Limb (tissue), 2 donors: ENCODE measurements at regions not wholly inside any gene's neighbourhood (a gene's known extent, or its start where the extent isn't known, plus 50 kb on each side); places are given as distances from the start of the nearest gene placed in this dataset.

Experiments used
- DNase-seq, 2 donors: peaks; one replicate each; pipeline ENCODE4 v3.0.0-alpha.2; 2016; ENCODE audit errors: extremely low spot score in 2 of 2

DNA sequence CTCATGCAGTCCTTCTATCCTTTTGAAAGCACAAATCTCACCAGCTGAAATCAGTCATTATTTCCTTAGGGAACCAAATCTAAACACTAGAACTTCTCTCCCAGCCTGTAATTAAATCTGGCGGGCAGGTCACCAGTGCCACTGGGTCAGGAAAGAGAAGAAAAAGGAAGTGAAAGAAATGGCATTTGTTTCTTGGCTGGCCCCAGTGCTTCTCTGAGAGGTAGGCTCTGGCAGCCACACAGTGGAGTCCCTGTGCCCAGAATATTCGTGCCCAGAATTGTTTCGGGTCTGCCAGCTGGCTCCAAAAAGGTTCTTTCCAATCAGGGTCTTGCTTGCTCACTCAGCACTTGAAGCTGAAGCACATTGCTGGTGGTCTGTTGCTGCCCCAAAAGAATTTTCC, 133.9 kb upstream of the MTAP start:
- no peak for DNase-seq

GRCh38 chr9:21669701-21670100, 132.7 kb upstream of the MTAP start:
- DNase-seq: no peak

- DNase-seq: no peak
Observed at GRCh38 chr9:21670374-21670773, 132.1 kb upstream of the MTAP start.

GRCh38 chr9:21672140-21672539, 130.3 kb upstream of the MTAP start:
- no peak for DNase-seq

DNA sequence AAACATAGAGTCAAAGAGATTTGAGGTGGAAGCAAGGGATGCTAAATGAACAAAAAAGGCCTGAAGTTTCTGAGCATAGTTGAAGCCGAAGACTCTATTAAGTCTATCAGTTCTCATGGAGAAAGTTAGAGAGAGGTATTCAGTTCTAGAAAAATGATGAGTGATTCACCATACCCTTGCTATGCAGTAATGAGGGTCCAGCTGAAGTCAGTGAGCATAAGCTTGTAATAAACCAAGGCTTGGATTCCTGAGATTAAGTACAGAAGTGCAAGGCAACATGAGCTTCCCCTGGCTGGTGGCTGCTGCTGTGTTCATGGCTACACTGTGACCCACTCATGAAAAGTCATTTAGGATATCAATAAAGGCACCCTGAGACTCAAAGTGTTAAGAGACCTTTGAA, 129.7 kb upstream of the MTAP start:
- DNase-seq: no peak

DNA sequence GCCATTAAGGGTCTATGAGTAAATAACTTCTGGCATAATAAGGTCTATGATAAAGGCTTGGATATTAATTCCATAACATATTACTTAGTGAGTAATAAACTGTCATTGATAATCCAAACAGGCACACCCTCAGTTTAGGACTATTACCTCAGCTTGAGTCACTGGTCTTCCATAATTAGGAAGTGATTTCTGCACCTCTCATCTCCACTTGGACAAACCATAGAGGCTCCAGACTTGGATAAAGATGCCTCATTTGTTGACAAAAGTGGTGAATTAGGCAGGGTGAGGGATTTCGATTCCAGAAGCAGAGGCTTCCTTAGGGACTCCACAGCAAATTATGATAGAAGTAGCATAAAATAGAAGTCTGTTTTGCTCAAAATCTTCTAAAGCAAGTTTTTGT, 127.5 kb upstream of the MTAP start:
- DNase-seq: no peak

DNA sequence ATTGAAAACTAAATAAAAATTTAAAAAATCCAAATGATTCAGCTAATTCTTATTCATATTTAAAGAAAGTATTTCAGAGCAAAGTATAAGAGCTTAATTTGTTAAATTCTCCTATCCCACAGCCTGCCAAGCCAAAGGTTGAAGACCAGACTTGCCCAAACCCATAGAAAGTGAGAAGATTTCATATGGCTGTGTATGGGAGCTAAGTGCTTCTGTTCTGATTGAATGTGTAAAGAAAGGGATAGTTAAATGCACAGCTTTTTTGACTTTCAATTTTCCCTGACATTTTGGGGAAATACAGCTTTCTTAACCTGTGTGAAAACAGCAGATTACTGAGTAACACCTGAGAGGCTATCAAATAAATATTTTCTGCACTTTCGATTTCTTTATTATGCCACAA, 125.0 kb upstream of the MTAP start:
- no peak for DNase-seq

GRCh38 chr9:21677834-21678233, 124.6 kb upstream of the MTAP start:
- DNase-seq: no peak

- DNase-seq: no peak
Observed at GRCh38 chr9:21679432-21679831, 123.0 kb upstream of the MTAP start.

- no peak for DNase-seq
Observed at GRCh38 chr9:21680590-21680989, 121.8 kb upstream of the MTAP start.

DNA sequence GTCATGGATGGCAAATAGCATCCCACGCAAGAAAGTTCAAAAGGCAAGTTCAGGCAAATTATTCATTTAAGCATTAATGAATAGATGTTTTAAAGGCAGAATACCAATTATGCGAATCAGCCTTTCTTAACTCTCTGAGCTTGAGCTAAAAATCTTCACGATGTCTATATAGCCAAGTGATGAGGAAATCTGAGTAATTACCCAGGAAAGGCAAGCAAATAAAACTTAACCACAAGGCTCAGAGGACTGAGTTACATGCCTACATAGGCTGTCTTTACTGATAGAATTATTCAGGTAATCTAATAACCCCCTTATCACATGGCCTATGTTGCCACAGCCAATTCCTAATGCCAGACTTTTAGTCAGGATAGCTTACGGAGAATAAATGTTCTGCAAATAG, 120.8 kb upstream of the MTAP start:
- DNase-seq: no peak

- DNase-seq: no peak
Observed at GRCh38 chr9:21682381-21682780, 120.1 kb upstream of the MTAP start.

DNA sequence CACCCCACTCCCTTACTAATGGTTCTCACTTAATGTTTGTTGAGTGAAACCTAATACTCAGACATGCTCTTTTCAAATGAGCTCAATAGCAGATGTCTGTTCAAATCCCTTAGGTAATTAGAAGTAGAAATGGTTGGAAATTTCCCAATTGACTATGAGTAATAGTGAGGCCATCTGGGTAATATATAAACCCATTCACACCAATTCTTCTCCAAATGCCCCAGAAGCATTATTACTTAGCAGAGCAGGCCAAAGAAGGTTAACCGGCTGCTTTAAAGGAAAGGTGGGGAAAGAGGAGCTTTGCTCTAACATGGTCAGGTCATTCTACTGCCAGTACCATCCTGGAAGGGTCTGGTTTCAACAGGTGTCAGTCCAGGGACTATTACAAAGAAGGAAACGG, 119.5 kb upstream of the MTAP start:
- no peak for DNase-seq

DNA sequence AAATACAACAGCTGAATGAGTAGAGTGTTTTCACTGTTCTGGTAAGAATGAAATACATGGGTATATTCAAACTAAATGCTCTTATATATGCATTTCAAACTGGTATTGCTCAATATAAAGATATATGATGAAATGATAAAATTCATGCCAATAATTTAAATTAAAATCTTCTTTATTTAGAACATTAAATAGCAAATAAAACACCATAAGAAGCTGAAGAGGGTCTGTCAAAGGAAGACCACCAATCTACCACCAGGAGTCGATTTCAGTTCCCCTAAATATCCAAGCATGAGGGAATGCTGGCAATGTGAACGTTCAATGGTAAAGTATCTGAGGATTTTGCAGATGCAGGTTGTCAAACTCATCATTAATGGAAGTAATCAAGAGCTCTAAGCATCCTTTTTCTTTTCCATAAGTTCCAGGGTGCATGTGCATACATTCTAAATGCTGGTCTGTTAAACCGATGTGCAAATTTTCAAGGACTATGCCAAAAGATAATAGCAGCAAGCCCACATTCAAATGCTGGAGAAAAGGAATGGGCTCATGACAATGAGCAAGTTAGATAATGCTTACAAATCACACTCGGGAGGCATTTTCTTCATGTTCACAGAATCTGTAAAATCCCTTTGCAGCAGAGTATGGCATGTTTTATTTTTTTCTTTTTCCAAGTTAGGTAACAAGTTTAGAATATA, 118.8 kb upstream of the MTAP start:
- DNase-seq: no peak

DNA sequence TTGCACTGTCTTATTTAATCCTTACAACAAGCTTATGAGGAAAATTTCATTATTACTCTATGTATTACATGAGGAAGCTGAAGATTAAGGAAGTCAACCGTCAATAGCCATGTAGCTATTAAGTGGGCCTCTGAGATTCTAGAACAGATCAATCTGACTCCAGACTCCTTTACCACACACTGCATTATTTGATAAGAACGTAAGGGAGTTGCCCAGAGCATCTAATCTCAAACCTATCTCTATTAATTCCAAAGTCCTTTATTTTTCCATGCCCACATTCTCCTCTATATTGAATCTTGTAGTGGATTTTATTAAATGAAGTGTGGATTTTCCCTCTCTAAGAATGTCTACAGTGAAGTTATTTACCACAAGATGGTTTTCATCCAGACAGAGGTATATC, 118.2 kb upstream of the MTAP start:
- DNase-seq: no peak

- no peak for DNase-seq
Observed at GRCh38 chr9:21684831-21685362, 117.5 kb upstream of the MTAP start.

- DNase-seq: no peak
Observed at GRCh38 chr9:21685502-21685901, 116.9 kb upstream of the MTAP start.

GRCh38 chr9:21686738-21687137, 115.7 kb upstream of the MTAP start:
- DNase-seq: no peak

GRCh38 chr9:21687351-21687750, 115.1 kb upstream of the MTAP start:
- no peak for DNase-seq

DNA sequence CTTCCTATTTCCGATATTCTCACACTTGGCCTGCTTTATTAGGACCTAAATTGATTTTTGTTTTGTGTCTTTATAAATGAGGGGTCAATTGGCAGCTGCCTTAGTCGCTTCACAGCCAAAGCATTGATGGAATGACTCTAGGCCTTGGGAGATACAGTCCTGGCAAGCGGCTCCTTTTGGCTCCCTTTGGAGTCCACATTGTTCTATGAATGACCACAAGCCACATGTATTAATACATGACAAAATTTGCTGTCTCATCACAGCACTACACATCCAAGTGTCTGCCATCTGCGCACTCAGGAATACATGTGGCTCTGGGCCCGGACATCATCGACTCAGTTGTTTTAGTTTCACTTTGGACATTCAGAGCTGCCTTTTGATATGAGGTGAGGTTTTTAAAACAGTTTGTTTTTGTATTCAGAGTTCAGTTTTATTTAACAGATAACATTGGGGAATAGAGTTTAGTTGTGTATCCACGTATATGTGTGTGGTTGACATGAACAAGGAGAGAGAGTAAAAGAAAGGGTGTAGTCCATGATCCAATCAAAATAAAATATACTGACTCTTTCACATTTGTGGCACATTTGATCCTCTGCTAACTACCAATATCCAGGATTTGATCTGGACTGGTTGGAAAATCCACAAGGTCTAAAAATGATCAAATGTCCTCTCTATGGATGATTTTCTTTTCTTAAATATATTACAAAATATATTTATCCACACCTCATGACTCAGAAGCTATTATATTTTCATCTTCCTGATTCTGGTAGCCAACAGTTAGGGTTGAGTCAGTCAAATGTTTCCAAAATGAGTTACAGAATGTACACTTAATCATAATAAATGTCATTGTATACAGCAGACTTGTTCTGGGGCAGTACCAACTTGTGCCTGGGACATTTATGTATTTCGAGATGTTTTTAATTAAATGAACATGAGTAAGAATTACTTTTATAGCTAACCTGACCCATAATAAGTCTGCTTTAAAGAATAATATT, 114.0 kb upstream of the MTAP start:
- DNase-seq: no peak

- no peak for DNase-seq
Observed at GRCh38 chr9:21689854-21690253, 112.6 kb upstream of the MTAP start.

- DNase-seq: no peak
Observed at GRCh38 chr9:21690561-21690960, 111.9 kb upstream of the MTAP start.

GRCh38 chr9:21692390-21692789, 110.0 kb upstream of the MTAP start:
- DNase-seq: no peak
